DMS79 (cell line): ENCODE measurements at regions not wholly inside any gene's neighbourhood (a gene's known extent, or its start where the extent isn't known, plus 50 kb on each side); places are given as distances from the start of the nearest gene placed in this dataset.
A peak's percentile ranks its signal among the peaks of the same experiment; 100 is the strongest.
"Not testable (repeated sequence)": the region's sequence is repeated elsewhere in the genome, so short reads cannot be mapped to it uniquely, and the experiment has no call there.

Experiments used
- DNase-seq: peaks from one replicate; lab custom pipeline; 2025; lab: John Stamatoyannopoulos, UW

- DNase-seq = not testable (repeated sequence)
Observed at GRCh38 chr3:182344026-182344425, 449.3 kb upstream of the ATP11B start.

GRCh38 chr3:182349051-182349450 lies 444.3 kb upstream of the ATP11B start:
- no peak for DNase-seq

- no peak for DNase-seq
Observed at GRCh38 chr3:182349951-182350517, 443.3 kb upstream of the ATP11B start.

DNA sequence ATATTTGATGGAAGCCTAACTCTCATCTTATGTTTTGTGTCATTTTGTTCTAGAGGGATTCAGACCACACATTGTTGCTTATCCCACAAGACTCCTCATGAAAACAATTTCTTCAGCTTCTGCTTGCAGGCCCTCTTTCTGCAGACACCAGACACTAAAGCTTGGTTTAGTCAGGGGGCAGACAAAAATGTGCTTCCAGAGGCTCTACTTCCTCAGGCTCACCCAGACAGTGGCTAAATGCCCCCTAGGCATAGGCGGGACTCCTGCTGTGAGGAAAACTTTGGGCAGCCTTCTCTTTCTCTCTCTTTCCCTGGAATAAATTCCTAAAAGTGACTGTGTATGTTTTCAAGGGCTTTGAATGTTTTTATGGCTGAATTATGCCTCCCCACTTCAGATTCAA lies 435.4 kb upstream of the ATP11B start:
- DNase-seq = no peak

DNA sequence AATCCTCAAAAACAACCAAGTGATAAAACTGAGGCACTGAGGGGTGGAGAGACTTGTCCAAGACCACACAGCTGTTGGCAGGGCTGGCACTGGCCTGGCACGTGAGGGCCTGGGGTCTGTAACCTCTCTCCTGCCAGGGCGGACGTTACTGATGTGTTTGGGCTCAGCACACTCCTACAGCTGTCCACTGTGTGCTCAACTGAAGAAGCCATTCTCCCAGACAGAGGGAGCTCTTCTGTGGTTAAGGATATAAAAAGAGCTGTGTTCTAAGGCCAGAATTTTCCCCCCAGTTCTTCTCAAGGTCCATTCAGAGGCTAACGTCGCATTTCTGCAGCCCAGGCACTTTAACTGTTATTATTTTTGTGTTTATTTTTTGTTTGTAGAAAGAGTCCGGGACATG lies 429.0 kb upstream of the ATP11B start:
- DNase-seq = no peak

GRCh38 chr3:182364723-182365650 lies 428.3 kb upstream of the ATP11B start:
- DNase-seq = peak; percentile 83

DNA sequence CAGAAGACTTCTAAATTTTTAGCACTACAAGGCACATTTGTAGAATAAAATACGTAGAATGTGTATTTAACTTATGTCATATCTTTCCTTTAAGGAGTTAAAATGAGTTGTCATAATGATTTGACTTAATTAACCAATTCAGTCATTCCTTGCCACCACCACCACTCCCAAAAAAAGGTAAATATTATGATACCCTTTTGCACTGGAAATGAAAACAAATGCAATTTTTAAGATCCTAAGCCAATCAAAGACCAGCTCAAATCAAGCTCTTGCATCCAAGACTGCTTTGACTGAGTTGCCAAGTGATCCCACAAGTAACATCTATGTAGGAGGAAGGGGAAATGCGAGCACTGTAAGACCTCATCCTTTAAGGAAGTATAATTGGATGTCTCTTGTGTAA lies 426.6 kb upstream of the ATP11B start:
- no peak for DNase-seq

- no peak for DNase-seq
Observed at GRCh38 chr3:182369861-182370260, 423.4 kb upstream of the ATP11B start.

DNA sequence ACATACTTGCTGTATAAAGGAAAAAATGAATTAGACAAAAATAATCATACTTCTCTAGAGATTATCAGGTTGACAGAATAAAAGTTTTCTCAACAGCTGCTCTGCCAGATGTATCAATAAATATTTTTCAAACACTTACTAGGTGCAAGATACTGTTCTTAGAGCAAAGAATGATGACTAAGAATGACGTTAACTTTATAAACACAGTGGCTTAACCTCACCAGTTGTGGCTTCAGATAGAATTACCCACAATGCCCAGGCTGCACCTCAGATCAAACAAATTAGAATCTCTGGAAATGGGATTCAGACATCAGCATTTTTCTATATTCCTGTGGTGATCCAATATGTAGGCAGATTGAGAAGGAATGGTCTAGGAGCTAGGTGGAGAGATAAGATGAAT lies 422.4 kb upstream of the ATP11B start:
- no peak for DNase-seq

GRCh38 chr3:182375916-182376315 lies 417.4 kb upstream of the ATP11B start:
- no peak for DNase-seq

DNA sequence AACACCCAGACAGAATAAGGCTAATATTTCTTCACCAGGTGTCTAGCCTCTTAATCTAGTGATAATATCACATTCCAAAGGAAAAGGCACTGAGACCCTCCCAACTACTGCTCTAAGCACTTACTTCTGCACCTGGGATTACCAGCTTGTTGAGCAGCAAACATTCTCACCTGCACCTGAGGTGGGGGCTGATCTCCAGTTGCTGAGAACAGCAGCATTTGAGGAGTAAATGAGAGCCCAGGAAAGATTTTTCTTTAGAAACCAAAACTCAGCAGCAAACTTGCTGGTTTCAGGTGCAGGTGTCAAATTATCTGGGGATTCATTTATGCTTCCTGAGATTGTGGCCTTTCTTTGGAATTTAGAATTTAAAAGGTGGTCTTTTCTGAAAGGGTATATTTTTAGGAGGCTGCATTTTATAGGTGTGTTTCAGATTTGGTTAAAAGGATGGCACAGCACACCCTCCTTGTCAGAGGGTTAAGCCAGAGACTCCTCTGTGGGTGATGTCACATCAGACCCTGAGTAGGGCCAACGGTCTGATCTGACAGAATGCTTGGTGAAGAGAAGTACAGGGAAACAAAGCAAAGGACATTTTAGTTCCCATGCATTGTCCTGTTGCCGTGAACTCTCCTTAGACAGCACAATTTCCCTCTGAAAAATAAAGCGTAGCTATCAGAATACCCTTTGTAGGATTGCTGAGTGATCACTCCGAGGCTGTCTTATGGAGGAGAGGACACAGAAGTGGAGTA lies 411.0 kb upstream of the ATP11B start:
- DNase-seq = no peak

DNA sequence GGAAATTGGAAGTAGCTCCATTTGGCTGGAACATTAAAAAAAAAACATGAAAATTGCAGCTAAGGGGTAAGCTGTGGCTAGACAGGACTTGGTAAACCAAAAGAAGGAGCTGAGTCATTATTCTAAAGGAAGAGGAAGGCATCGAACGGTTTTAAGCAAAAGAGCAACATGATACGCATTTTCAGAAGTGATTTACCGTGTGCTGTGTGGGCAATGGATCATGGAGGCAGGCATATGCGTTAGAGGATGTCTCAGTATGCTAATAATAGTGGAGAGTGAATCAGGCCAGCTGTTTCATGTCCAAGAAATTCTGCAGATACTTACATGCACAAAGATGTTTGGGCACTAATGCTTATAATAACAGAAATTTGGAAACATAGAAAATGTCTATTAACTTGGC lies 409.1 kb upstream of the ATP11B start:
- DNase-seq = no peak

DNA sequence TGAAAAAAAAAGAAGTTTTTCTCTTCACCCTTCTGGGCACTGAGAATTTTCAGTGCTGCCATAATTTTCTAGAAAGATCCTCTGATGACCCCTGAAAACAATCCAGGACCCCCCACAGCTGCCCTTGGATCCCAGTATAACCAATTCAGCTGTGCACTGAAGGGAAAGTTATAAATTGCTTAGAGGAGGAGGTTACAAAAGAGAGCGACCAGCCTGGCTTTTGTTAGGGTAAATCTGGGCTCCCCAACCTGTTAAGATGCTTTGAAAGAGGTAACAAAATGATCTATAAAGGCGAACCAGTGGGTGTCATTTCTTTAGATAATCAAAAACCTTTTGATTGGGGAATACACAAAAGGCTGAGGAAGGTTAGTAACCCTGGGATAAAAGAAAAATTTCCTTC lies 407.9 kb upstream of the ATP11B start:
- no peak for DNase-seq

GRCh38 chr3:182388506-182388905 lies 404.8 kb upstream of the ATP11B start:
- no peak for DNase-seq

DNA sequence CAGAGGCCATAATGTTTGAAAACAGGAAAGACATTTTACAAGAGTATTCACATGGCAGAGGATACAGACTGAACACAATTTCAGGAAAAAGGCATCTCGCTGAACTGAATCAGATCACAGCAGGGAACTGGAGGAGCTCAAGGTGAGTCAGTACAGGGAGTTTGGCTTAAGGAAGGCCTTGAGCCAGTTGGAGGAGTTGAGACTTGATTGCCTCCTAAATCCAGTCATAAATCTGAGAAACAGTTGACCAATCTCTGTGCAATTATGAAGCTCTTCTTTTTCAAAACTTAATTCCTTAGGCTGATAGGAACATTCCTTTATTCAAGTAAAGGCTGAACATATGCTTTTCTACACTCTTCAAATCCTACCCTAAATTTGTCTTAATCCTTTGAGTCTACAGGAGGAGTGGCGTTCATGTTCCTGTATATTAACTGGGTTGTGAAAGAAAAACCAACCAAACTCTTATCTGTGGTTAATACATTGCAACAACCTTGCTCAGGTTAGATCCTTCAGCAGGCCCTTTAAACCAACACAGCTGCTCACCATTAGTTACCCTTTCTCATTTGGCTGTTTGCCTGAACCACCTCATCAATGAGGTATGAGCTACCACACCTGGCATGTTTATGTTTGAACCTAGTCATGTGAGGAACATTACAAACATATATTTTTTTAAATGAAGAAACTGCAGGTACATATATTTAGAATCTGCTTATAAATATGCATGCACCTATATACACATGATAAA lies 404.1 kb upstream of the ATP11B start:
- DNase-seq = peak; percentile 72

DNA sequence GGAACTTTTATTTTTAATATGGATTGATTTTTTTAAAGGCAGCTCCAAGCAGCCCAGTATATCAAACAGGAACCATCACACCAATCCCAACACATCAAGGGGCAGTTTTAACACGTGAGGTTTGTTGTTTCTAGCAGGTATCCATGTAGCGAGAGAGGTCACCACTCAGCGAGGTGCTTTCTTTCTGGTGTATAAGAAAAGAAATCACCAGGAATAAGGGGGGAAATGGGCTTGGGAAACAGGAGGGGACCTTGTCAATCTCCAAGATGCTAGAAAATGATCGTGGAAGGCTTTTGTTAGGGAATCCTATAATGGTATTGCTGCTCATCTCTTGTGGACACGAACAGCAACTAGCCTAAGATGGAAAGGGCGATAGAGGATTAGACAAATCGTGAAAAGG lies 402.9 kb upstream of the ATP11B start:
- no peak for DNase-seq

DNA sequence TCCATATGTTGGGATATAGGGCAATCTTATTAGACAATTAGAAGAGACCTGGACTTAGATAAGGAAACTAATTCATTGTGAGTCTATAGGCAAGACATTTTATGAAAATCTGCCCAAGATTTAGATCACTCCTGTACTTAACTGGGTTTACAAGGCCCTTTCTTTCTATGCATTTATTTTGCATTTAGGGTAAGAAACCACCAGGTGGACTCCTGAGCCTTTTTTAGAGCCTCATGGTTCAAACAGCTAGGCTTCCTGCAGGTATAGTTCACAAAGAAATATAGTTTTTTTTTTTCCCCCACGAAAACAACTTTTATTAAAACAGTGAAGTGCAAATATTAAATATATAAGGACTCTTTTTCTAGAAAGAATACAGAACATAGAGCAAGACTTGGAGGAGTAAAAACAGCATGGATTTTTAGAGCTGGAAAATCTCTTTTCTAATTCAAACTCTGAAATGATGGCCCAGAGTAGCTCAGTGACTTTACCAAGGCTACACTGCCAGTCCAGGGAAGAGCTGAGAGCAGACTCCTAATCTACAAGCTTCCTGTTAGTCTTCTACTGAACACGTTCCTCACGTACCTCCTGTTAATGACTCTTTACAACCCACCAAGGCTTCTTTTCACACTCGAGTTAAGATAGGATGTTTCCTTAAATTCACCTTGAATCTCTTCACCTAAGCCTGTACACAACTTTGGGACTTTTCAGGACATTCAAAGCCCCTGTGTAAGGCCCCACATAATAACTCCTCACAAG lies 400.9 kb upstream of the ATP11B start:
- DNase-seq = no peak

GRCh38 chr3:182393151-182393550 lies 400.2 kb upstream of the ATP11B start:
- DNase-seq = no peak

DNA sequence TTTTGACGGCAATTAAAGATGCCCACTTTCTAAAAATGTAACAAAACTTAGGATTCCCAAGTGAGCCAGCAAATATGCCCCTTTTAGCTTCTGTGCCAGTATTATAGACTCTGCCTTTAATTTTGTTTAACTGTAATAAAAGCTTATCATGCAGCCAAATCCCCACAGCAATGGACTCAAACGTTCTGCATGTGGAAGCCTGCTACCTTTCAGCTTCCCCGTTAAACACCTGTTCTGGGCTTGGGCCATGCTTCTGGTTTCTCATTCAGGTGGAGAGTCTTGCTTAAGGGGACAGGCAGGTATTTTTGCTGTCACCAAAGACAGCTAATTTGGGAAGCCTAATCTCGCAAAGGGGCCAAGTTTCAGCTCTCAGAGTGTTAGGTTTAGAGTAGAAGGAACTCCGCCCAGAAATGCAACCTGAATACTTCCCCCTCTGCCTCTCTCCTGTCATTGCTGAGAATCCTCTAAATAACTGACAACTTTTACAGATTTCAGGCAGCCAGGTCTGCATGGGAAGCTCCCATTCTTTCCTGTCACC lies 399.4 kb upstream of the ATP11B start:
- no peak for DNase-seq

DNA sequence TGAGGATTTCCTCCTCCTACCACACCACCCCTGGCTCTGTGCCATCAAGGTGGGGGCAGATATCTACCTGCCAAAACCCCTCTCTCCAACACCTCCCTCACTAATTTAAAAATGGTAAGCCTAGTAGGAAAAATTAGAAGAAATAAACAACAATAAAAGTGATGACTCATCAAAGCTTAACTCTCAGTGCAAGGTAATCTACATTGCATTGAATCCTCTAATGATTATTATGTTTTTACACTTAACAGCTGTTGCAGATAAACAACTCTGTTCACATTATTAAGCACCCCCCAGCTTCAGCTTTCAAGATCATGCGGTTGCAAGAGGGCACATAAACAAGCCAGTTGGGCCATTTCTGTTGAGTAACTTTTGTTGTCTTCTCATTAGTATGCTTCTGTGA lies 396.1 kb upstream of the ATP11B start:
- DNase-seq = no peak
